Lower lobe of right lung (tissue), 2 donors: ENCODE measurements at regions not wholly inside any gene's neighbourhood (a gene's known extent, or its start where the extent isn't known, plus 50 kb on each side); places are given as distances from the start of the nearest gene placed in this dataset.
A peak's percentile ranks its signal among the peaks of the same experiment; 100 is the strongest.

Source experiments
- ATAC-seq, 2 donors: fragments of 200-7000 bp; cut with Tn5 transposase; one replicate each; pipeline ENCODE4 v1.9.1; 2020 to 2022; ENCODE audit warnings: mild to moderate bottlenecking in 2 of 2, moderate library complexity in 2 of 2
- DNase-seq: peaks from one replicate; pipeline ENCODE4 v3.0.0-alpha.2; 2020
- H3K27ac ChIP-seq: fragments of 200-600 bp; one replicate; pipeline ENCODE4 v1.8.0; 2022
- H3K27me3 ChIP-seq: fragments of 200-600 bp; one replicate; pipeline ENCODE4 v1.8.0; 2022; ENCODE audit warnings: low read depth
- H3K36me3 ChIP-seq: fragments of 200-600 bp; one replicate; pipeline ENCODE4 v1.8.0; 2022; ENCODE audit warnings: mild to moderate bottlenecking
- H3K4me1 ChIP-seq: fragments of 200-600 bp; one replicate; pipeline ENCODE4 v1.8.0; 2022
- H3K4me3 ChIP-seq: fragments of 200-600 bp; one replicate; pipeline ENCODE4 v1.8.0; 2022; ENCODE audit warnings: mild to moderate bottlenecking
- H3K9me3 ChIP-seq: fragments of 200-600 bp; one replicate; pipeline ENCODE4 v1.8.0; 2022
- intact Hi-C: fragments of 100-400 bp; cut with DNase I; formaldehyde crosslinking; loops from one replicate; pipeline ENCODE4 v1.11.0; 2022
- TF ChIP-seq, protein P1 (sequence below): fragments of 200-600 bp; IDR thresholded peaks from one replicate; pipeline ENCODE4 v1.8.0; 2022; ENCODE audit warnings: antibody characterized with exemption, mild to moderate bottlenecking
- donor health status: DM: no; HTN: yes; CAD: no; lungs with severe emphysema.

DNA sequence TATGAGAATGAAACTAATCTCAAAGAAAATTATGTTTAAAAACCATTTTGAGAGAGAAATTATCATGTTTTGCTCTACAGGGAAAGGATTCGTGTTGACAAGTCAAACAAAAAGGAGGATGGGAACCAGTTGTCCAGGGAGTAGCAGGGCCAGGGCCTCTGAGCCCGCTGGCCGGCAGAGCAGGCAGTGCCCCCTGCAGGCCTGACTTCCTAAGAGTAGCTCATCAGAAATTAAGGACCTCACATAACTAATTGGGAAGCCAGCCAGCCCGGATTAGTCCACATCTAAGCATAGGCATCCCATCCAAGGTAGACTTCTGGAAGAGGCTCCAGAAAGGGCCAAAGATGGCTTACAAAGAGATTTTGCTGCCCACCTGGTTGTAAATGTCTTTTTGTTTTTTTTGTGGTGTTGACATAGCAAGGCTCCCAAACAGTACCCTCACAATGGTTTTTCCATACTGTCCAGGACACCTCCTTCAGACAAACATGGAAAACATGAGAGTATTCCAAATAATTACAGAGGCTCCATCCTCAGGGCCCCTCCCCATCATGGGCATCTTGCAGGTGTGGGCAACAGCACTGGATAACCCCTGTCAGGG, 241.2 kb upstream of the TANK start:
- H3K4me1 ChIP-seq, result peaks cover 7% of the 10 kb centered on the region
- TF ChIP-seq, protein P1, sequence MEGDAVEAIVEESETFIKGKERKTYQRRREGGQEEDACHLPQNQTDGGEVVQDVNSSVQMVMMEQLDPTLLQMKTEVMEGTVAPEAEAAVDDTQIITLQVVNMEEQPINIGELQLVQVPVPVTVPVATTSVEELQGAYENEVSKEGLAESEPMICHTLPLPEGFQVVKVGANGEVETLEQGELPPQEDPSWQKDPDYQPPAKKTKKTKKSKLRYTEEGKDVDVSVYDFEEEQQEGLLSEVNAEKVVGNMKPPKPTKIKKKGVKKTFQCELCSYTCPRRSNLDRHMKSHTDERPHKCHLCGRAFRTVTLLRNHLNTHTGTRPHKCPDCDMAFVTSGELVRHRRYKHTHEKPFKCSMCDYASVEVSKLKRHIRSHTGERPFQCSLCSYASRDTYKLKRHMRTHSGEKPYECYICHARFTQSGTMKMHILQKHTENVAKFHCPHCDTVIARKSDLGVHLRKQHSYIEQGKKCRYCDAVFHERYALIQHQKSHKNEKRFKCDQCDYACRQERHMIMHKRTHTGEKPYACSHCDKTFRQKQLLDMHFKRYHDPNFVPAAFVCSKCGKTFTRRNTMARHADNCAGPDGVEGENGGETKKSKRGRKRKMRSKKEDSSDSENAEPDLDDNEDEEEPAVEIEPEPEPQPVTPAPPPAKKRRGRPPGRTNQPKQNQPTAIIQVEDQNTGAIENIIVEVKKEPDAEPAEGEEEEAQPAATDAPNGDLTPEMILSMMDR, result peak; percentile 70
- ATAC-seq (peak; percentile 90), DNase-seq (peak; percentile 83)
- H3K4me3 ChIP-seq, result no peak overlapping the region
- intact Hi-C loops, result no loop called here
- H3K36me3 ChIP-seq, result no peaks in the 10 kb centered on the region
- H3K9me3 ChIP-seq, result no peaks in the 10 kb centered on the region
- H3K27ac ChIP-seq, result no peak overlapping the region
- no peaks in the 10 kb centered on the region for H3K27me3 ChIP-seq

DNA sequence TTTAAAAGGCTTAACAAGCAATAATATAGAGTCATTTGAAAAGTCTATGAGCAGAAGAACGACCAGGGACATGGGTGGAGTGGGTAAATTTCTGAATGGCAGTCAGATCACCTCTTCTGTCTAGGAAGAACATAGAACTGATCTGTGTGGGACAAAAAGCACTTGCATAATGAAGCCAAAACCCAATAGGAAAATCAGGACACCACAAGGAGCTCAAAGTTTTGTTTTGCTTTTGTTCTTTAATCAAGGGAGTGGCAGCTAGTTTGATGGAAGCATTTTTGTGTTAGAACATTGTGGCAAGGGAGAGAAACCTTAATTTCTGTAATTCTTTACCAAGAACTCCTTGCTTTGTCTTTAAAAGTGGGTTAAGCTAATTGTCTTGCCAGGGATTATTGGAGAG, 240.2 kb upstream of the TANK start:
- intact Hi-C loops, result no loop called here
- peak overlapping the region; percentile 49 for H3K27ac ChIP-seq
- H3K36me3 ChIP-seq, result no peaks in the 10 kb centered on the region
- ATAC-seq (no peak), DNase-seq (no peak)
- TF ChIP-seq, protein P1, result no peak
- no peaks in the 10 kb centered on the region for H3K9me3 ChIP-seq
- H3K4me3 ChIP-seq, result no peak overlapping the region
- H3K27me3 ChIP-seq, result no peaks in the 10 kb centered on the region
- peaks cover 7% of the 10 kb centered on the region for H3K4me1 ChIP-seq

DNA sequence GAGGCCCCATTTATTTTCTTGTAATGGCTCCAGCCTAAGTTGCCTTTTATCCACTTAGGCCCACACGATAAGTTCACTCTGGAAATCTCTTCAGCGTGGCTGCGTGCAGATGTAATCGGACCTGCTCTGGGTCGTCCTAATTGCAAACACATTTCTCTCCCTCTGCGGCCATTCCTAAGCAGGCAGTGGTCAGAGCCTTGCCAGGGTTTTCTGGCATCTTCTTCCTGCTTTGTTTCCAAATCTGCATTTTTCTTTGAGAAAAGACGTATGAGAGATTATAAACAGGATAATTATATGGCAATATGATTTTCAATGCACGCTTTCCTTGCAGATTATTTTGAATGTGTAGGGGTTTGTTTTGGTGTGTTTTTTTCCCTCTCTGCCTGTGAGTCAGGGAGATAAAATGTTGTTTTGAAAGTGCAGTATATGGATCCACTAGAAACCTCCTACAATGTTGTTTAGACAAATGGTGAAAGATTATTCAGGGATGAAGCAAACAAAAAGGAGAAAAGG, 239.4 kb upstream of the TANK start:
- Histone ChIP-seq H3K4me1 (peaks cover 7% of the 10 kb centered on the region), H3K4me3 (no peak overlapping the region), H3K27me3 (no peaks in the 10 kb centered on the region), H3K27ac (peak overlapping the region; percentile 49), H3K9me3 (no peaks in the 10 kb centered on the region), H3K36me3 (no peaks in the 10 kb centered on the region)
- peak in 1 of 2 donors; percentile 56 for ATAC-seq
- TF ChIP-seq, protein P1, result no peak
- intact Hi-C loops, result no loop called here
- DNase-seq, result no peak

DNA sequence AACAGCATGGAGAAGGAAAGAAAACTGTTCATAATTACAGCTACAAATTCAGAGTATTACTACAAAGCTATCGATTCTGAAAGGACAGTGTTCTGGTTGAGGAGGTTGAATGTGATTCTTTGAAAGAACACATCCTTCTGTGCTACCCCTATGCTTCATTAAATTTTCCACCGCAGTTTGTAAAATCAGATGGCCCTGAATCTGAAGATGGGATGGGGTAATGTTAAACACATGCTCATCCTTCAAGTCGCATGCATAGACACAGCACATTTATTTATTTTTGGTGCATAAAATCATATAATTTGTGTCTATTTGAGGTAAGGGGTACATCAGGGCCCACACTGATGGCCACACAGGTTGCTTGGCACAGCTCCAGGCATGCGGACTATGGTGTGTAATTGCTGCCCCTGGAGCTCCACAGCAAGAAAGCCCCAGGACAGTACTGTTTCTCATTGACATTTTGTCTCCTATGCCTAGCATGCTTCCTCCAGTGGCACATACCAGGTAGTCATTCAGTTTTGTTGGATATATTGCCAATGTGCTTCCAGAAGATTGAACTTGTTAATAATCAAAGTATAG, 238.8 kb upstream of the TANK start:
- Histone ChIP-seq H3K9me3 (no peaks in the 10 kb centered on the region), H3K27ac (peak overlapping the region; percentile 49), H3K27me3 (no peaks in the 10 kb centered on the region), H3K36me3 (no peaks in the 10 kb centered on the region), H3K4me3 (no peak overlapping the region), H3K4me1 (peaks cover 7% of the 10 kb centered on the region)
- intact Hi-C loops, result no loop called here
- ATAC-seq (no peak), DNase-seq (no peak)
- TF ChIP-seq, protein P1, result no peak

DNA sequence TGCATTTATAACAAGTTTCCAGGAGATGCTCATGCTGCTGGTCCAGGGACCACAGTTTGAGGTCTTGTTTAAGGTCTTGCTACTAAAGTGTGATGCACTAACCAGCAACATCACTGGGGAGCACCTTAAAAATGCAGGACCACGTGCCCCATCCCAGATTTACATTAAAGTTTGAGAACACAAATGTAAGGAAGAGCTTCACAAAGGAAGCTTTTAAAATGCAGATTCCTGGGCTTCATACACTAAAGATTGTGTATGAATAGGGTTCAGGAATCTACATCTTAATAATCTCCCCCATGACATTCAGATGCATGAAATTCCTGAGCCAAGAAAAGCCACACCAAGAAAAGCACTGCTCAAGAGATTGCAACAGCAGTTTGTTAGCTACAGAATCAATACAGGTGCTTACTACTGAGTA, 235.3 kb upstream of the TANK start:
- no peak for DNase-seq
- no peaks in the 10 kb centered on the region for H3K36me3 ChIP-seq
- TF ChIP-seq, protein P1, result no peak
- no peaks in the 10 kb centered on the region for H3K27me3 ChIP-seq
- no peak for ATAC-seq
- H3K9me3 ChIP-seq, result no peaks in the 10 kb centered on the region
- no peak overlapping the region for H3K27ac ChIP-seq
- no peaks in the 10 kb centered on the region for H3K4me1 ChIP-seq
- intact Hi-C loops, result no loop called here
- H3K4me3 ChIP-seq, result no peak overlapping the region
